H9 (cell line): ENCODE measurements at regions not wholly inside any gene's neighbourhood (a gene's known extent, or its start where the extent isn't known, plus 50 kb on each side); places are given as distances from the start of the nearest gene placed in this dataset.

ENCODE experiments used
- DNase-seq: peaks from one replicate; pipeline ENCODE4 v3.0.0-alpha.2; 2017
- H2AFZ ChIP-seq: one replicate; pipeline ENCODE4 v1.6.1; 2013; ENCODE audit warnings: mild to moderate bottlenecking, low read length, control low read depth, moderate library complexity
- H2AK5ac ChIP-seq: 2 replicates; pipeline ENCODE4 v1.6.1; 2013; ENCODE audit warnings: low read length, control low read depth, mixed read lengths; ENCODE audit not compliant: insufficient read length
- H2BK120ac ChIP-seq: one replicate; pipeline ENCODE4 v1.6.1; 2013; ENCODE audit warnings: low read depth, mild to moderate bottlenecking, low read length, control low read depth, inconsistent platforms; ENCODE audit not compliant: poor library complexity, severe bottlenecking
- H2BK12ac ChIP-seq: 2 replicates; pipeline ENCODE4 v1.6.1; 2013; ENCODE audit warnings: low read length, control low read depth, mixed read lengths, low read depth; ENCODE audit not compliant: insufficient read length
- H2BK15ac ChIP-seq: 2 replicates; pipeline ENCODE4 v1.6.1; 2013; ENCODE audit warnings: low read depth, low read length, control low read depth
- H2BK20ac ChIP-seq: one replicate; pipeline ENCODE4 v1.6.1; 2013; ENCODE audit warnings: low read depth, mild to moderate bottlenecking, low read length, control low read depth, inconsistent platforms; ENCODE audit not compliant: poor library complexity, severe bottlenecking
- H2BK5ac ChIP-seq: 2 replicates; pipeline ENCODE4 v1.6.1; 2013; ENCODE audit warnings: low read length, control low read depth, mixed read lengths; ENCODE audit not compliant: insufficient read length
- H3K14ac ChIP-seq: 2 replicates; pipeline ENCODE4 v1.6.1; 2013; ENCODE audit warnings: low read length, control low read depth; ENCODE audit not compliant: insufficient read depth
- H3K18ac ChIP-seq: 2 replicates; pipeline ENCODE4 v1.6.1; 2013; ENCODE audit warnings: low read depth, mild to moderate bottlenecking, mixed read lengths, low read length, control low read depth; ENCODE audit not compliant: insufficient read length
- H3K23ac ChIP-seq: 2 replicates; pipeline ENCODE4 v1.6.1; 2013; ENCODE audit warnings: low read length, control low read depth, mixed read lengths, low read depth; ENCODE audit not compliant: insufficient read length
- H3K23me2 ChIP-seq: 2 replicates; pipeline ENCODE4 v1.6.1; 2013; ENCODE audit warnings: low read depth, mild to moderate bottlenecking, mixed read lengths, low read length, control low read depth; ENCODE audit not compliant: insufficient read length, poor library complexity, severe bottlenecking
- H3K27ac ChIP-seq: 2 replicates; pipeline ENCODE4 v1.5.1; 2013; ENCODE audit warnings: low read length, control low read depth, mixed read lengths, low read depth; ENCODE audit not compliant: insufficient read length
- H3K27me3 ChIP-seq: 2 replicates; pipeline ENCODE4 v1.6.1; 2013; ENCODE audit warnings: low read length, control low read depth, inconsistent platforms; ENCODE audit not compliant: insufficient read depth
- H3K4ac ChIP-seq: 2 replicates; pipeline ENCODE4 v1.6.1; 2013; ENCODE audit warnings: low read depth, mild to moderate bottlenecking, control low read depth, inconsistent platforms, low read length, moderate library complexity
- H3K4me1 ChIP-seq: 2 replicates; pipeline ENCODE4 v1.6.1; 2013; ENCODE audit warnings: low read length, control low read depth, inconsistent platforms; ENCODE audit not compliant: insufficient read depth
- H3K4me2 ChIP-seq: 2 replicates; pipeline ENCODE4 v1.6.1; 2013; ENCODE audit warnings: low read length, control low read depth, mixed read lengths; ENCODE audit not compliant: insufficient read length, insufficient read depth
- H3K56ac ChIP-seq: 2 replicates; pipeline ENCODE4 v1.6.1; 2013; ENCODE audit warnings: low read depth, mild to moderate bottlenecking, mixed read lengths, low read length, control low read depth; ENCODE audit not compliant: insufficient read length
- H3K79me1 ChIP-seq: 2 replicates; pipeline ENCODE4 v1.6.1; 2013; ENCODE audit warnings: low read depth, mild to moderate bottlenecking, moderate library complexity, low read length, control low read depth, inconsistent platforms; ENCODE audit not compliant: insufficient read depth, poor library complexity, severe bottlenecking
- H3K79me2 ChIP-seq: 2 replicates; pipeline ENCODE4 v1.6.1; 2013; ENCODE audit warnings: low read length, control low read depth, inconsistent platforms; ENCODE audit not compliant: insufficient read depth
- H3K9ac ChIP-seq: 2 replicates; pipeline ENCODE4 v1.6.1; 2013; ENCODE audit warnings: low read length, control low read depth, mixed read lengths; ENCODE audit not compliant: insufficient read length; ENCODE audit errors: extremely low read depth
- H3K9me3 ChIP-seq: one replicate; pipeline ENCODE4 v1.6.1; 2013; ENCODE audit warnings: low read depth, low read length, inconsistent platforms; ENCODE audit not compliant: control insufficient read depth
- H3T11ph ChIP-seq: one replicate; pipeline ENCODE4 v1.6.1; 2013; ENCODE audit warnings: mild to moderate bottlenecking, low read length, control low read depth, inconsistent platforms
- H4K20me1 ChIP-seq: one replicate; pipeline ENCODE4 v1.6.1; 2013; ENCODE audit not compliant: control insufficient read depth, insufficient read length, insufficient read depth
- H4K5ac ChIP-seq: 2 replicates; pipeline ENCODE4 v1.6.1; 2013; ENCODE audit warnings: low read depth, mild to moderate bottlenecking, mixed read lengths, low read length, control low read depth; ENCODE audit not compliant: insufficient read length
- H4K8ac ChIP-seq: replicated peaks from 2 replicates; pipeline ENCODE4 v1.6.1; 2013; ENCODE audit warnings: low read length, control low read depth, mixed read lengths, low read depth; ENCODE audit not compliant: insufficient read length
- H4K91ac ChIP-seq: 2 replicates; pipeline ENCODE4 v1.6.1; 2013; ENCODE audit warnings: low read depth, mild to moderate bottlenecking, moderate library complexity, mixed read lengths, low read length, control low read depth; ENCODE audit not compliant: insufficient read length
- H3K27ac Mint-ChIP-seq, 3 experiments: 2 replicates in 2 of 3; 3 replicates in 1 of 3; pipeline ENCODE4 v1.8.0; 2020 to 2021; ENCODE audit warnings: mixed read lengths in 3 of 3, mild to moderate bottlenecking in 1 of 3, moderate library complexity in 1 of 3
- H3K27me3 Mint-ChIP-seq: 2 replicates; pipeline ENCODE4 v1.8.0; 2021; ENCODE audit warnings: low read depth, mild to moderate bottlenecking, moderate library complexity, mixed read lengths
- H3K36me3 Mint-ChIP-seq, 3 experiments: 2 replicates in 2 of 3; 3 replicates in 1 of 3; pipeline ENCODE4 v1.8.0; 2020 to 2021; ENCODE audit warnings: low read depth in 3 of 3, mixed read lengths in 3 of 3; ENCODE audit not compliant: insufficient read depth in 1 of 3
- H3K4me1 Mint-ChIP-seq, 2 experiments: 2 replicates each; pipeline ENCODE4 v1.8.0; 2020; ENCODE audit warnings: mixed read lengths in 2 of 2
- H3K4me3 Mint-ChIP-seq, 2 experiments: 2 replicates in 1 of 2; 3 replicates in 1 of 2; pipeline ENCODE4 v1.8.0; 2020 to 2021; ENCODE audit warnings: mild to moderate bottlenecking in 2 of 2, mixed read lengths in 2 of 2, moderate library complexity in 1 of 2
- H3K9me3 Mint-ChIP-seq, 2 experiments: 2 replicates in 1 of 2; 3 replicates in 1 of 2; pipeline ENCODE4 v1.8.0; 2020; ENCODE audit warnings: mild to moderate bottlenecking in 2 of 2, mixed read lengths in 2 of 2, moderate library complexity in 1 of 2
- CTCF ChIP-seq: fragments of 200-600 bp; sonication (generic); conservative IDR thresholded peaks from 3 replicates; pipeline ENCODE4 v1.8.0; 2021; ENCODE audit warnings: antibody characterized with exemption, mild to moderate bottlenecking
- WGBS: extraction: QIAGEN DNeasy Blood & Tissue Kit; methylation state at CpG from one replicate; pipeline ENCODE4 v1.1.7; 2013; ENCODE audit warnings: missing lambda C conversion rate, low lambda C conversion rate, mixed read lengths; ENCODE audit not compliant: insufficient read length; ENCODE audit errors: extremely low coverage; 5-methylcytosine and 5-hydroxymethylcytosine counted together

GRCh38 chr9:135335691-135336181 lies 143.8 kb upstream of the PPP1R26 start:
- Histone ChIP-seq H4K5ac (no peak overlapping the region), H2AK5ac (no peak overlapping the region), H3K79me2 (no peaks in the 10 kb centered on the region), H3K27me3 (no peaks in the 10 kb centered on the region), H2AFZ (no peak overlapping the region), H3K18ac (no peak overlapping the region), H3K4me2 (no peak overlapping the region), H2BK5ac (no peak overlapping the region), H3K14ac (no peak overlapping the region), H3K9ac (no peak overlapping the region), H4K8ac (no peak overlapping the region), H3K9me3 (no peaks in the 10 kb centered on the region), H3K23me2 (no peaks in the 10 kb centered on the region), H3K23ac (no peak overlapping the region), H2BK20ac (no peak overlapping the region), H3K56ac (no peak overlapping the region), H2BK120ac (no peak overlapping the region), H2BK12ac (no peak overlapping the region), H2BK15ac (no peak overlapping the region), H3K27ac (no peak overlapping the region), H3T11ph (no peak overlapping the region), H3K4ac (no peak overlapping the region), H4K91ac (no peak overlapping the region), H3K79me1 (no peaks in the 10 kb centered on the region), H3K4me1 (0 out of 2 replicates have a peak, but pooled peaks cover 3% of the 10 kb centered on the region), H4K20me1 (peaks cover 3% of the 10 kb centered on the region)
- no peaks in the 10 kb centered on the region; a peak in 1 of 5 replicates for H3K9me3 Mint-ChIP-seq
- H3K4me1 Mint-ChIP-seq = peaks cover 26 to 42% of the 10 kb centered on the region in 2 experiments
- H3K36me3 Mint-ChIP-seq = no peaks in the 10 kb centered on the region; a peak in 1 of 7 replicates
- no peaks in the 10 kb centered on the region for H3K27me3 Mint-ChIP-seq
- peak; percentile 19 for DNase-seq
- peak overlapping the region in 2 of 3 experiments; percentile 18 to 19; a peak in 2 of 7 replicates for H3K27ac Mint-ChIP-seq
- no CpG with 5 or more reads among the region's 14 CpGs for WGBS
- no peak for TF ChIP-seq CTCF
- H3K4me3 Mint-ChIP-seq = no peak overlapping the region
